DND-41 (cell line): ENCODE measurements at regions not wholly inside any gene's neighbourhood (a gene's known extent, or its start where the extent isn't known, plus 50 kb on each side); places are given as distances from the start of the nearest gene placed in this dataset.

Experiments
- EZH2 ChIP-seq: IDR thresholded peaks from 3 replicates; pipeline ENCODE4 v1.6.1; 2012; ENCODE audit warnings: borderline replicate concordance, low read depth, mild to moderate bottlenecking, moderate library complexity, low read length, inconsistent platforms; ENCODE audit not compliant: severe bottlenecking
- TF ChIP-seq, protein P1 (sequence below): IDR thresholded peaks from 2 replicates; pipeline ENCODE4 v1.5.1; 2012; ENCODE audit warnings: borderline replicate concordance, low read length, moderate library complexity, mild to moderate bottlenecking; ENCODE audit not compliant: poor library complexity, severe bottlenecking; ENCODE audit errors: extremely low read depth

DNA sequence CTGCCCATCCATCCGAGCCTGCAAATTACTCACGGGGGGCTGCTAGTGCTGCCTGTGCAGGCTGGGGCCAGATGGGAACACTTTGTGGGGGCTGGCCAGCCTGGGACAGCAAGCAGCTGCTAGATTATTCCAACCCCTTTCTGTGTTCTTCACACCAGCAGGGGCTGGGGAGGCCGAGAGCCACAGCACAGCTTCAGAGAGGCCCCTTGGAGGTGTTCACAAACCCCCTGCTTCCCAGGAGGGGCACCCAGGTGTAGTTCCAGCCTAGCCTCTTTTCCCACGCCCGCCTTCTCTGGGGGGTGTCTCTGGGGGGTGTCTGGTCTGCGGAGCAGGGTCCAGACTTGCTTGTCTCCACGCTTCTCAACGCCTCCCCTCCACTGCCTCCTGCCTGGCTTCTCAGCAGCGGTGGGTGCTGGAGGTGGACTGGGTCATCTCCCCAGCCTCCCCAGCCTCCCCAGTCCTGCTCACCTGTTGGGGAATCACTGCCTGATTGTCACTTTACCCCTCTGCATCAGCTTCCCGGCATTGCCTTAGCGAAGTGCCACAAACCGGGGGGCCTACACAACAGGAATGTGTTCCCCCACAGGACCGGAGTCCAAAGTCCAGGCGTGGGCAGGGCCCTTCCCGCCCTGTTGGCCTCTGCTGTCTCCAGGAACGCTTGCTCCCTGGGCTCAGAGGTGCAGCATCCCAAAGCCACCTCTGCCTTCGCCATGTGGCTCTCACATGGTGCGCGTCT is 74.0 kb upstream of the EN2 start:
- TF ChIP-seq, protein P1, sequence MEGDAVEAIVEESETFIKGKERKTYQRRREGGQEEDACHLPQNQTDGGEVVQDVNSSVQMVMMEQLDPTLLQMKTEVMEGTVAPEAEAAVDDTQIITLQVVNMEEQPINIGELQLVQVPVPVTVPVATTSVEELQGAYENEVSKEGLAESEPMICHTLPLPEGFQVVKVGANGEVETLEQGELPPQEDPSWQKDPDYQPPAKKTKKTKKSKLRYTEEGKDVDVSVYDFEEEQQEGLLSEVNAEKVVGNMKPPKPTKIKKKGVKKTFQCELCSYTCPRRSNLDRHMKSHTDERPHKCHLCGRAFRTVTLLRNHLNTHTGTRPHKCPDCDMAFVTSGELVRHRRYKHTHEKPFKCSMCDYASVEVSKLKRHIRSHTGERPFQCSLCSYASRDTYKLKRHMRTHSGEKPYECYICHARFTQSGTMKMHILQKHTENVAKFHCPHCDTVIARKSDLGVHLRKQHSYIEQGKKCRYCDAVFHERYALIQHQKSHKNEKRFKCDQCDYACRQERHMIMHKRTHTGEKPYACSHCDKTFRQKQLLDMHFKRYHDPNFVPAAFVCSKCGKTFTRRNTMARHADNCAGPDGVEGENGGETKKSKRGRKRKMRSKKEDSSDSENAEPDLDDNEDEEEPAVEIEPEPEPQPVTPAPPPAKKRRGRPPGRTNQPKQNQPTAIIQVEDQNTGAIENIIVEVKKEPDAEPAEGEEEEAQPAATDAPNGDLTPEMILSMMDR = no peak
- no peak for TF ChIP-seq EZH2
